ENCODE measurements at regions not wholly inside any gene's neighbourhood (a gene's known extent, or its start where the extent isn't known, plus 50 kb on each side); places are given as distances from the start of the nearest gene placed in this dataset.
A peak's percentile ranks its signal among the peaks of the same experiment; 100 is the strongest.

DNA sequence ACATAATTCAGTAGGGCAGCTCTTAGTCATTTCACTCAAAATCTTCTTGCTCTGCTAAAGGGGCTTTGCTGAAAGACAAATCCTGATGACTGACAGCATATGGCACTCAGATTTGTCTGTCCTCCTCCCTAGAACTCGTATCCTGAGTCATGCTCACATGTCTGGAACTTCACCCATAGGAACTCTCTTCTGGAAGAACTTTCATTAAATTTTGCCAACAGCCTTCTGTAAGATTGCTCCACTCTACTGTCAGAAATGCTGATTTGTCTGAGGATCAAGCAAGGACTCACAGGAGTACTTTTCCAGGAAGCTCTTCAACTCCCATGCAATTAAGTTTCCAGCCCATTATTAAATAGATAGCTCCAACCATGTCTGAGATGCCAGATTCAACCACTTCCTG lies 59.8 kb upstream of the SNX2 start:
- TF ChIP-seq, protein P1, sequence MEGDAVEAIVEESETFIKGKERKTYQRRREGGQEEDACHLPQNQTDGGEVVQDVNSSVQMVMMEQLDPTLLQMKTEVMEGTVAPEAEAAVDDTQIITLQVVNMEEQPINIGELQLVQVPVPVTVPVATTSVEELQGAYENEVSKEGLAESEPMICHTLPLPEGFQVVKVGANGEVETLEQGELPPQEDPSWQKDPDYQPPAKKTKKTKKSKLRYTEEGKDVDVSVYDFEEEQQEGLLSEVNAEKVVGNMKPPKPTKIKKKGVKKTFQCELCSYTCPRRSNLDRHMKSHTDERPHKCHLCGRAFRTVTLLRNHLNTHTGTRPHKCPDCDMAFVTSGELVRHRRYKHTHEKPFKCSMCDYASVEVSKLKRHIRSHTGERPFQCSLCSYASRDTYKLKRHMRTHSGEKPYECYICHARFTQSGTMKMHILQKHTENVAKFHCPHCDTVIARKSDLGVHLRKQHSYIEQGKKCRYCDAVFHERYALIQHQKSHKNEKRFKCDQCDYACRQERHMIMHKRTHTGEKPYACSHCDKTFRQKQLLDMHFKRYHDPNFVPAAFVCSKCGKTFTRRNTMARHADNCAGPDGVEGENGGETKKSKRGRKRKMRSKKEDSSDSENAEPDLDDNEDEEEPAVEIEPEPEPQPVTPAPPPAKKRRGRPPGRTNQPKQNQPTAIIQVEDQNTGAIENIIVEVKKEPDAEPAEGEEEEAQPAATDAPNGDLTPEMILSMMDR (conservative IDR thresholded peaks at IDR 0.05; ENCODE audit: low read depth, low read length) = no peak
- TF ChIP-seq EZH2 (IDR thresholded peaks at IDR 0.05; ENCODE audit: borderline replicate concordance, low read depth, low read length, poor library complexity, severe bottlenecking) = no peak
- intact Hi-C loops (cut with micrococcal nuclease; ENCODE audit: unreplicated experiment) = no loop called here
- DNase-seq (ENCODE audit: low spot score) = peak; percentile 19
- Histone ChIP-seq H3K27ac (ENCODE audit: low read depth, low read length, poor library complexity, severe bottlenecking) (no peak overlapping the region), H3K4me3 (ENCODE audit: low read depth, low read length, poor library complexity, severe bottlenecking) (no peak overlapping the region), H3K9me3 (ENCODE audit: low read depth, low read length, poor library complexity, severe bottlenecking) (no peaks in the 10 kb centered on the region), H3K27me3 (replicated peaks; ENCODE audit: insufficient read depth, low read depth, low read length, poor library complexity) (no peaks in the 10 kb centered on the region), H3K36me3 (ENCODE audit: insufficient read depth, low read length, poor library complexity, severe bottlenecking) (no peaks in the 10 kb centered on the region), H3K4me1 (ENCODE audit: insufficient read depth, low read length, poor library complexity, severe bottlenecking) (peaks cover 10% of the 10 kb centered on the region)
- no TSS peak for BruUV-seq (replicated peaks)
- POLR2A ChIA-PET (ENCODE audit: low non-redundant PET) = no interaction called here
- CTCF ChIA-PET = no interaction called here

GRCh38 chr5:122718611-122719010 lies 56.3 kb upstream of the SNX2 start:
- no TSS peak for BruUV-seq (replicated peaks)
- ChIA-PET CTCF (interaction anchor here (0.5 kb wide), 1 partner anchor 166 kb away, joined by 5 read pairs; no protein-coding TSS in a partner anchor), POLR2A (ENCODE audit: low non-redundant PET) (no interaction called here)
- Histone ChIP-seq H3K9me3 (ENCODE audit: low read depth, low read length, poor library complexity, severe bottlenecking) (no peaks in the 10 kb centered on the region), H3K36me3 (ENCODE audit: insufficient read depth, low read length, poor library complexity, severe bottlenecking) (no peaks in the 10 kb centered on the region), H3K4me3 (ENCODE audit: low read depth, low read length, poor library complexity, severe bottlenecking) (no peak overlapping the region), H3K27ac (ENCODE audit: low read depth, low read length, poor library complexity, severe bottlenecking) (no peak overlapping the region), H3K27me3 (replicated peaks; ENCODE audit: insufficient read depth, low read depth, low read length, poor library complexity) (no peaks in the 10 kb centered on the region), H3K4me1 (ENCODE audit: insufficient read depth, low read length, poor library complexity, severe bottlenecking) (peaks cover 10% of the 10 kb centered on the region)
- no peak for TF ChIP-seq EZH2 (IDR thresholded peaks at IDR 0.05; ENCODE audit: borderline replicate concordance, low read depth, low read length, poor library complexity, severe bottlenecking)
- TF ChIP-seq, protein P1 (conservative IDR thresholded peaks at IDR 0.05; ENCODE audit: low read depth, low read length) = no peak
- intact Hi-C loops (cut with micrococcal nuclease; ENCODE audit: unreplicated experiment) = no loop called here
- DNase-seq (ENCODE audit: low spot score) = no peak

GRCh38 chr5:122719991-122720746 lies 54.7 kb upstream of the SNX2 start:
- no peaks in the 10 kb centered on the region for H3K9me3 ChIP-seq (ENCODE audit: low read depth, low read length, poor library complexity, severe bottlenecking)
- no peaks in the 10 kb centered on the region for H3K4me1 ChIP-seq (ENCODE audit: insufficient read depth, low read length, poor library complexity, severe bottlenecking)
- ChIA-PET CTCF (no interaction called here), POLR2A (ENCODE audit: low non-redundant PET) (no interaction called here)
- no peaks in the 10 kb centered on the region for H3K36me3 ChIP-seq (ENCODE audit: insufficient read depth, low read length, poor library complexity, severe bottlenecking)
- no TSS peak for BruUV-seq (replicated peaks)
- no peaks in the 10 kb centered on the region for H3K27me3 ChIP-seq (replicated peaks; ENCODE audit: insufficient read depth, low read depth, low read length, poor library complexity)
- H3K27ac ChIP-seq (ENCODE audit: low read depth, low read length, poor library complexity, severe bottlenecking) = no peak overlapping the region
- DNase-seq (ENCODE audit: low spot score) = no peak
- intact Hi-C loops (cut with micrococcal nuclease; ENCODE audit: unreplicated experiment) = no loop called here
- TF ChIP-seq, protein P1 (conservative IDR thresholded peaks at IDR 0.05; ENCODE audit: low read depth, low read length) = no peak
- H3K4me3 ChIP-seq (ENCODE audit: low read depth, low read length, poor library complexity, severe bottlenecking) = no peak overlapping the region
